GM12875 (cell line): ENCODE measurements at regions not wholly inside any gene's neighbourhood (a gene's known extent, or its start where the extent isn't known, plus 50 kb on each side); places are given as distances from the start of the nearest gene placed in this dataset.

Experiments
- H3K4me3 ChIP-seq: one replicate; pipeline ENCODE4 v1.5.1; 2011; ENCODE audit warnings: low read depth, low read length, control low read depth
- CTCF ChIP-seq: IDR thresholded peaks from 2 replicates; pipeline ENCODE4 v1.5.1; 2011; ENCODE audit warnings: low read depth, mild to moderate bottlenecking, control low read depth, inconsistent platforms, low read length, moderate library complexity, borderline replicate concordance; ENCODE audit not compliant: insufficient read depth

- H3K4me3 ChIP-seq: no peak overlapping the region
- no peak for TF ChIP-seq CTCF
Measured at GRCh38 chr20:11711214-11711613, 206.5 kb upstream of the BTBD3 start.

- H3K4me3 ChIP-seq: no peak overlapping the region
- no peak for TF ChIP-seq CTCF
Measured at GRCh38 chr20:11712639-11713160, 205.0 kb upstream of the BTBD3 start.

GRCh38 chr20:11714886-11715285 lies 202.8 kb upstream of the BTBD3 start:
- no peak overlapping the region for H3K4me3 ChIP-seq
- TF ChIP-seq CTCF: no peak

GRCh38 chr20:11716239-11716944 lies 201.3 kb upstream of the BTBD3 start:
- no peak overlapping the region for H3K4me3 ChIP-seq
- TF ChIP-seq CTCF: no peak

GRCh38 chr20:11716945-11717248 lies 200.8 kb upstream of the BTBD3 start:
- H3K4me3 ChIP-seq: no peak overlapping the region
- TF ChIP-seq CTCF: no peak

GRCh38 chr20:11717562-11717961 lies 200.1 kb upstream of the BTBD3 start:
- H3K4me3 ChIP-seq: no peak overlapping the region
- no peak for TF ChIP-seq CTCF

- H3K4me3 ChIP-seq: no peak overlapping the region
- no peak for TF ChIP-seq CTCF
Measured at GRCh38 chr20:11718474-11719094, 199.1 kb upstream of the BTBD3 start.
